ENCODE measurements at regions not wholly inside any gene's neighbourhood (a gene's known extent, or its start where the extent isn't known, plus 50 kb on each side); places are given as distances from the start of the nearest gene placed in this dataset.

DNA sequence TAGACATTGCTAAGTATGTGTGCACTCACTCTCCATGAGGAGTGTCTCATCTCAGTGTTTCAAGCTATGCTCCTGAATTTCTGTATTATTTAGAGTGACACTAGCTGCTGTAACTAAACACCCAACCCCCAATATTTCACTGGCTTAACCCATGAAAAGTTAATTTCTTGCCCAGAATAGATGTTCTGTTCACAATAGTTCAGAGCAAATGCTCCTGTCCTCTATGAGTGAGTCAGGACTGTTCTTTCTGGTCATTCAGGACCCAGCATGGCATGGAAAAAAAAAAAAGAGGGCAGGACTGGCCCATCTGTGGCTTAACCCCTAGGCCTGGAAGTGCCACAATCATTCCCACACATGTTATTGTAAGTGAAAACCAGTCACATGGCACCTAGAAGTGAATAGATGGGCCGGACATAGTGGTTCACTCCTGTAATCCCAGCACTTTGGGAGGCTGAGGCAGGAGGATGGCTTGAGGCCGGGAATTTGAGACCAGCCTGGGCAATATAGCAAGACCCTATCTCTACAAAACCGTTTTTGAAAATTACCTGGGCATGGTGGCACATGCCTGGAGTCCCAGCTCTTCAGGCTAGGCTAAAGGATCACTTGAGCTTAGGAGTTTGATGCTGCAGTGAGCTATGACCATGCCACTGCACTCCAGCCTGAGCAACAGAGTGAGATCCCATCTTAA lies 663.6 kb downstream of the IRS1 start:
- WGBS, 10 experiments = 0 to 100% (median 66%) methylated on average over 1 to 2 of the region's 3 CpGs; no CpG with 5 or more reads in 6 of the 10 experiments
- no peak overlapping the region for H3K4me3 ChIP-seq
- H3K4me1 ChIP-seq (replicated peaks in 1 of 2) = peaks cover 0 to 12% of the 10 kb centered on the region in 2 donors
- in situ Hi-C loops (cut with MboI; ENCODE audit: low pct_unique_long_range_greater_than_20kb in 2 of 9, low sequenced_read_pairs in 9 of 9, unreplicated experiment in 9 of 9) = no loop called here
- ATAC-seq (replicated peaks in 6 of 8) = no peak
- no peak overlapping the region for H3K27ac ChIP-seq

DNA sequence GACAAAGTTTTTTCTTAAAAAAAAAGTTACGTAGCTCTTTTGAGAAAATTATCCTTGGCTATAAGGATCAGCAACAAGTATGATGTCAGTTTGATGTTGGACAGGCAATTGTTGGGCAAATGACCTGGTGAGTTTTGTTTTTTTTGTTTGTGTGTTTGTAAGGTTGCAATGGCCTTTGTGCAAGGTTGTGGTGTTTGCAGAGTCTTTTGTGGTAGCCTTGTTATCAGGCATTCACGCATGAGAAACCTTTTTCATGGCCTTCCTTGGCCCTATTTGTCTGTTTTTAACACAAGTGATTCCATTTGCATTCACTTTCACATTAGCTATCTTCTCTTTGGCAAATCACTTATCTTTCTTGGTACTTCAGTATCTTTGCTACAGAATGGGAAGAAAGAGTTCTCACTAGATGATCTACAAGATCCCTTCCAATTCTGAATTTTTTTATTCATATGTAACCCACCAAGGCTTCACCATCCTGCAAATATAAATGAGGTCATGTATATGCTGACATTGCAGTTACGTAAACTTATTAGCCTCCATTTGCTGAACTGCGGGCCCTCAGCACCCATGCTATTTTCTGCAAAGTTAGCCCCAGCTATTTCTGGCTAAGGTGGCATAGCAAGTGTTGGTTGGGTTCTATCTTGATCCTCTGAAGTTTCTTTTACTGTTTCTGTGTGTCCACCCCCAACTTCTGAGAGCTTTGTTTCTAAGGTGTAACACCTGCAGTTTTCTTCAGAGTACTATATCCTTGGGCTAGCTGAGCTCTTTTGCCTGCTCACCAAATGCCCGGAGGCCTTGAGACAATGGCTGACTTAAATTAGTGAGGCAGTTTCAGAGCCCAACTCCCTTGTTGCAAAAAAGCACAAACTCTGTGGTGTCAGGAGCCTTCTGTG lies 667.1 kb downstream of the IRS1 start:
- no peak overlapping the region for H3K27ac ChIP-seq
- in situ Hi-C loops (cut with MboI; ENCODE audit: low pct_unique_long_range_greater_than_20kb in 2 of 9, low sequenced_read_pairs in 9 of 9, unreplicated experiment in 9 of 9) = no loop called here
- no peak overlapping the region for H3K4me3 ChIP-seq
- WGBS, 10 experiments = 61 to 98% (median 83%) methylated on average over 2 to 5 of the region's 5 CpGs
- peak in 3 of 8 experiments; percentile 26 to 50 (median 38) for ATAC-seq (replicated peaks in 6 of 8)
- H3K4me1 ChIP-seq (replicated peaks in 1 of 2) = peaks cover 0 to 12% of the 10 kb centered on the region in 2 donors

GRCh38 chr2:226131299-226131784 lies 668.3 kb downstream of the IRS1 start:
- Histone ChIP-seq H3K4me3 (no peak overlapping the region), H3K27ac (no peak overlapping the region), H3K4me1 (replicated peaks in 1 of 2) (peaks cover 0 to 12% of the 10 kb centered on the region in 2 donors)
- in situ Hi-C loops (cut with MboI; ENCODE audit: low pct_unique_long_range_greater_than_20kb in 2 of 9, low sequenced_read_pairs in 9 of 9, unreplicated experiment in 9 of 9) = no loop called here
- WGBS, 10 experiments = 30 to 100% (median 92%) methylated on average over 2 of the region's 2 CpGs; no CpG with 5 or more reads in 5 of the 10 experiments
- ATAC-seq (replicated peaks in 6 of 8) = peak in 4 of 8 experiments; percentile 32 to 70 (median 53)

GRCh38 chr2:226130192-226130591 lies 669.4 kb downstream of the IRS1 start:
- peaks cover 0 to 12% of the 10 kb centered on the region in 2 donors for H3K4me1 ChIP-seq (replicated peaks in 1 of 2)
- H3K4me3 ChIP-seq = no peak overlapping the region
- no peak overlapping the region for H3K27ac ChIP-seq
- in situ Hi-C loops (cut with MboI; ENCODE audit: low pct_unique_long_range_greater_than_20kb in 2 of 9, low sequenced_read_pairs in 9 of 9, unreplicated experiment in 9 of 9) = no loop called here
- no peak for ATAC-seq (replicated peaks in 6 of 8)
- WGBS, 10 experiments = 78 to 100% (median 89%) methylated on average over 1 to 2 of the region's 2 CpGs; no CpG with 5 or more reads in 2 of the 10 experiments

- 80 to 100% (median 83%) methylated on average over 1 of the region's 1 CpG; no CpG with 5 or more reads in 5 of the 10 experiments for WGBS, 10 experiments
- in situ Hi-C loops (cut with MboI; ENCODE audit: low pct_unique_long_range_greater_than_20kb in 2 of 9, low sequenced_read_pairs in 9 of 9, unreplicated experiment in 9 of 9) = no loop called here
- Histone ChIP-seq H3K27ac (no peak overlapping the region), H3K4me1 (replicated peaks in 1 of 2) (peaks cover 0 to 12% of the 10 kb centered on the region in 2 donors), H3K4me3 (no peak overlapping the region)
- ATAC-seq (replicated peaks in 6 of 8) = no peak
Observed at GRCh38 chr2:226127682-226128081, 671.9 kb downstream of the IRS1 start.

DNA sequence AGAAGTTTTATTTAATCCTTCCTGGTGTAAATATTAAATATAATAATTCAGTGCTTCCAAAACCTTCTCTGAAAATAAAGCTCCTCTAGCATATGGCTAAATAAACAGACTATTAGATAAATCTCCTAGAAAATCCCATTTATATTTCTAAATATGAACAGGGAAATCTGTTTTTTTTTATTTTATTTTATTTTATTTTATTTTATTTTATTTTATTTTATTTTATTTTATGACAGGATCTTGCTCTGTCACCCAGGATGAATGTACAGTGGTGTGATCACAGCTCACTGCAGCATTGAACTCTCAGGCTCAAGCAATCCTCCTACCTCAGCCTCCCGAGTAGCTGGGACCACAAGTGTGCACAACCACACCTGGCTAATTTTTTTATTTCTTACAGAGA lies 673.5 kb downstream of the IRS1 start:
- no peaks in the 10 kb centered on the region for H3K4me1 ChIP-seq (replicated peaks in 1 of 2)
- in situ Hi-C loops (cut with MboI; ENCODE audit: low pct_unique_long_range_greater_than_20kb in 2 of 9, low sequenced_read_pairs in 9 of 9, unreplicated experiment in 9 of 9) = no loop called here
- H3K27ac ChIP-seq = no peak overlapping the region
- no peak overlapping the region for H3K4me3 ChIP-seq
- 63 to 100% (median 100%) methylated on average over 1 of the region's 1 CpG; no CpG with 5 or more reads in 1 of the 10 experiments for WGBS, 10 experiments
- no peak for ATAC-seq (replicated peaks in 6 of 8)

DNA sequence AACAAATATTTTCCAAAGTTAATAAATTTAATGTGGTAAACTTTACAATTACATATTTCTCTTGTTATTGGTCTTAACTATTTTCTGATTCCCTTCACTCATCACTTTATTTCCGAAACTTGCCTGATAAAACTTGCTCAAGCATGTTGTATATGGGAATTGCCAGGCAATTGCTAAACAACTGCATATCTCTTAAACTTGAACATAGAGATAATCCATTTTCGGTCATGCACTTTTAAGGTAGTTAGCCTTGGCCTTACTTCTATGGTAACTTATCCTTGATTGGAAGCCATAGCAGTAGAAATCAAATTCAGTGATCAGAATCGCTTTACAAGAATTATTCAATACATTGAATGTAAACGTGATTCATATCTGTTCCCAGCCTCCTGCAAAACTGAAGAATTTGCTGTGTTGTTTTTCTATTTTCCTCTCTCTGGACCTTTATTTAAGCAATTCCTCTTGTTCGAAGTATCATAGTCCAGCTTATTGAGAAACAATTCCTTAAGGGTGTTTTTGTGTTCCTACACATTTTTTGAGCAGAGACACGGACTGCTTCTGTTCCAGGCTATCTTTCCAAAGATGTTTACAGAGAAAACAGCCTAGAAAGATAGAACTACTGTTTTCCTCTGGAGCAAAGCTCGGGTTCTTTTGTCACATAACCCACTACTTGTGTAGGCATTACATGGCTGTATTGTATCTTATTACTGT lies 674.3 kb downstream of the IRS1 start:
- in situ Hi-C loops (cut with MboI; ENCODE audit: low pct_unique_long_range_greater_than_20kb in 2 of 9, low sequenced_read_pairs in 9 of 9, unreplicated experiment in 9 of 9) = no loop called here
- Histone ChIP-seq H3K27ac (no peak overlapping the region), H3K4me3 (no peak overlapping the region), H3K4me1 (replicated peaks in 1 of 2) (no peaks in the 10 kb centered on the region)
- WGBS, 10 experiments = 44 to 100% (median 92%) methylated on average over 1 to 7 of the region's 7 CpGs
- ATAC-seq (replicated peaks in 6 of 8) = no peak

DNA sequence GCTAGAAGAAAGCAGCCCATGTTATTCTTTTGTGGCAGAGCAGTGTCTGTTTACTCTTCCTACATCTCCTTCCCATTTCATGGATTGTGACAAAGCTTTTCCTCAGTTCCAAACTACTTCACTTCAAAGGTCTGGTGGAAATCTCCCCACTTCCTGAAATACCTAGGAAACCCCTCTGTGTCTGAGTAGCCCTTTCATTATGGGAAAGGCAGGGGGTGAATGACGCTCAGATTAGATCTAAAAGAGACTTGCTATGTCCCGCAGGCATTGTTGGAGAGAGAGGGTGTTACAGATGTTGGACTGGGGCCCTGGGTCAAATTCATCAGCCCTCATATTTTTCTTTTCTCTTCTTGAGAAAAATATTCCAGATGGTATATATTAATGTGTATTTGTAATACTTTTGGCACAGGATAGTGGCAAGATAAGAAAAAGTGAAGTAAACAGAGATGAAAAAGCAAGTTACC lies 675.0 kb downstream of the IRS1 start:
- in situ Hi-C loops (cut with MboI; ENCODE audit: low pct_unique_long_range_greater_than_20kb in 2 of 9, low sequenced_read_pairs in 9 of 9, unreplicated experiment in 9 of 9) = no loop called here
- peak in 3 of 8 experiments; percentile 36 to 51 (median 42) for ATAC-seq (replicated peaks in 6 of 8)
- Histone ChIP-seq H3K27ac (no peak overlapping the region), H3K4me3 (no peak overlapping the region), H3K4me1 (replicated peaks in 1 of 2) (peaks cover 0 to 2% of the 10 kb centered on the region in 2 donors)
- 0 to 75% (median 22%) methylated on average over 1 to 2 of the region's 2 CpGs; no CpG with 5 or more reads in 4 of the 10 experiments for WGBS, 10 experiments

- WGBS, 10 experiments = 3 to 83% (median 40%) methylated on average over 1 to 3 of the region's 3 CpGs; no CpG with 5 or more reads in 1 of the 10 experiments
- peak in 2 of 8 experiments; percentile 9 to 54 for ATAC-seq (replicated peaks in 6 of 8)
- Histone ChIP-seq H3K4me1 (replicated peaks in 1 of 2) (peaks cover 12 to 14% of the 10 kb centered on the region in 2 donors), H3K4me3 (no peak overlapping the region), H3K27ac (no peak overlapping the region)
- in situ Hi-C loops (cut with MboI; ENCODE audit: low pct_unique_long_range_greater_than_20kb in 2 of 9, low sequenced_read_pairs in 9 of 9, unreplicated experiment in 9 of 9) = no loop called here
Observed at GRCh38 chr2:226123300-226123699, 676.3 kb downstream of the IRS1 start.

- Histone ChIP-seq H3K27ac (no peak overlapping the region), H3K4me3 (no peak overlapping the region), H3K4me1 (replicated peaks in 1 of 2) (peaks cover 13 to 17% of the 10 kb centered on the region in 2 donors)
- no peak for ATAC-seq (replicated peaks in 6 of 8)
- in situ Hi-C loops (cut with MboI; ENCODE audit: low pct_unique_long_range_greater_than_20kb in 2 of 9, low sequenced_read_pairs in 9 of 9, unreplicated experiment in 9 of 9) = no loop called here
Observed at GRCh38 chr2:226122041-226122440, 677.6 kb downstream of the IRS1 start.

GRCh38 chr2:226121046-226121738 lies 678.4 kb downstream of the IRS1 start:
- 18 to 94% (median 73%) methylated on average over 3 to 4 of the region's 4 CpGs; no CpG with 5 or more reads in 2 of the 10 experiments for WGBS, 10 experiments
- no peak for ATAC-seq (replicated peaks in 6 of 8)
- in situ Hi-C loops (cut with MboI; ENCODE audit: low pct_unique_long_range_greater_than_20kb in 2 of 9, low sequenced_read_pairs in 9 of 9, unreplicated experiment in 9 of 9) = no loop called here

More at GRCh38 chr2:226121046-226121738, 678.4 kb downstream of the IRS1 start:
- Histone ChIP-seq H3K4me3 (no peak overlapping the region), H3K4me1 (replicated peaks in 1 of 2) (peaks cover 13 to 17% of the 10 kb centered on the region in 2 donors), H3K27ac (no peak overlapping the region)
